Tibial nerve (tissue), 3 donors: ENCODE measurements at regions not wholly inside any gene's neighbourhood (a gene's known extent, or its start where the extent isn't known, plus 50 kb on each side); places are given as distances from the start of the nearest gene placed in this dataset.

ENCODE experiments used
- POLR2A ChIP-seq, 2 donors: fragments of 450-650 bp; IDR thresholded peaks; one replicate each; pipeline ENCODE4 v1.6.1; 2017; ENCODE audit warnings: antibody characterized with exemption in 2 of 2, mild to moderate bottlenecking in 2 of 2, moderate library complexity in 2 of 2
- TF ChIP-seq, protein P1 (sequence below), 5 experiments: fragments of 200-600 bp in 3 of 5; fragments of 450-650 bp in 2 of 5; sonication (generic) in 3 of 5; IDR thresholded peaks; one replicate each; pipeline ENCODE4 v1.5.1; 2016 to 2019; ENCODE audit warnings: antibody characterized with exemption in 5 of 5, mild to moderate bottlenecking in 3 of 5, moderate library complexity in 2 of 5

GRCh38 chr12:124720681-124721500 is 142.8 kb downstream of the SCARB1 start:
- TF ChIP-seq, protein P1, sequence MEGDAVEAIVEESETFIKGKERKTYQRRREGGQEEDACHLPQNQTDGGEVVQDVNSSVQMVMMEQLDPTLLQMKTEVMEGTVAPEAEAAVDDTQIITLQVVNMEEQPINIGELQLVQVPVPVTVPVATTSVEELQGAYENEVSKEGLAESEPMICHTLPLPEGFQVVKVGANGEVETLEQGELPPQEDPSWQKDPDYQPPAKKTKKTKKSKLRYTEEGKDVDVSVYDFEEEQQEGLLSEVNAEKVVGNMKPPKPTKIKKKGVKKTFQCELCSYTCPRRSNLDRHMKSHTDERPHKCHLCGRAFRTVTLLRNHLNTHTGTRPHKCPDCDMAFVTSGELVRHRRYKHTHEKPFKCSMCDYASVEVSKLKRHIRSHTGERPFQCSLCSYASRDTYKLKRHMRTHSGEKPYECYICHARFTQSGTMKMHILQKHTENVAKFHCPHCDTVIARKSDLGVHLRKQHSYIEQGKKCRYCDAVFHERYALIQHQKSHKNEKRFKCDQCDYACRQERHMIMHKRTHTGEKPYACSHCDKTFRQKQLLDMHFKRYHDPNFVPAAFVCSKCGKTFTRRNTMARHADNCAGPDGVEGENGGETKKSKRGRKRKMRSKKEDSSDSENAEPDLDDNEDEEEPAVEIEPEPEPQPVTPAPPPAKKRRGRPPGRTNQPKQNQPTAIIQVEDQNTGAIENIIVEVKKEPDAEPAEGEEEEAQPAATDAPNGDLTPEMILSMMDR (IDR thresholded peaks at IDR 0.05), result no peak
- TF ChIP-seq POLR2A (IDR thresholded peaks at IDR 0.05), result no peak
